ENCODE measurements at regions not wholly inside any gene's neighbourhood (a gene's known extent, or its start where the extent isn't known, plus 50 kb on each side); places are given as distances from the start of the nearest gene placed in this dataset.

DNA sequence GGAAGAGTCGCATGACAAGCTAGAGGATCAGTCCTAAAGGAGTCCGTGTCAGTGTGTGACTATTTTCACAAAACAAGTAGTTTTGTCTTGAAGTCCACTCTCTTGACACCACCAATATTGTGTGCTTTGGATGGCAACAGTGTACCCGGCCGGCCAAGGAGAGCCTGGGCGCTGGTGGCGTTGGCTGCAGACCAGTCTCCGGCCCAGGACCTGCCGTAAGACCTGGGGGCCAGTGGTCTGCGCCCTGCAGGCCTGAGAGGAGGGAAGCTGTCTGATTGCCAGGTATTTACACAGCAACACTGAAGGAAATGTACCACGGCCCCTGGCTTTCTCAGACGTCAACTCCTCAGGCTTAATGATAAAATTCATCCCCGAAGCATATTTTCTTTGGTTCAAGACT is 472.4 kb upstream of the SALL3 start:
- no peak for TF ChIP-seq CTCF (conservative IDR thresholded peaks at IDR 0.05; ENCODE audit: low read length)
- no peak for TF ChIP-seq EZH2phosphoT487 (IDR thresholded peaks at IDR 0.05; ENCODE audit: borderline replicate concordance, low read depth, low read length)
